NCI-H82 (cell line): ENCODE measurements at regions not wholly inside any gene's neighbourhood (a gene's known extent, or its start where the extent isn't known, plus 50 kb on each side); places are given as distances from the start of the nearest gene placed in this dataset.

Experiments
- DNase-seq: peaks from one replicate; lab custom pipeline; 2025; lab: John Stamatoyannopoulos, UW

GRCh38 chr20:24718277-24718676, 230.8 kb upstream of the CST7 start:
- no peak for DNase-seq

- peak; percentile 17 for DNase-seq
These were observed 230.4 kb upstream of the CST7 start for GRCh38 chr20:24718696-24719095.

- DNase-seq, result peak; percentile 15
These were observed 228.1 kb upstream of the CST7 start for GRCh38 chr20:24720957-24721356.

GRCh38 chr20:24721891-24722568, 227.0 kb upstream of the CST7 start:
- peak; percentile 87 for DNase-seq

GRCh38 chr20:24722586-24722985, 226.5 kb upstream of the CST7 start:
- peak; percentile 61 for DNase-seq

GRCh38 chr20:24723186-24723585, 225.9 kb upstream of the CST7 start:
- no peak for DNase-seq

GRCh38 chr20:24723647-24724352, 225.3 kb upstream of the CST7 start:
- no peak for DNase-seq

GRCh38 chr20:24724982-24725533, 224.0 kb upstream of the CST7 start:
- no peak for DNase-seq

GRCh38 chr20:24727795-24728194, 221.3 kb upstream of the CST7 start:
- DNase-seq, result no peak

- DNase-seq, result no peak
These were observed 219.0 kb upstream of the CST7 start for GRCh38 chr20:24729896-24730605.

GRCh38 chr20:24730750-24731149, 218.3 kb upstream of the CST7 start:
- DNase-seq, result no peak

- DNase-seq, result no peak
These were observed 217.8 kb upstream of the CST7 start for GRCh38 chr20:24731312-24731711.

GRCh38 chr20:24732076-24732475, 217.0 kb upstream of the CST7 start:
- no peak for DNase-seq

- no peak for DNase-seq
These were observed 216.5 kb upstream of the CST7 start for GRCh38 chr20:24732599-24732998.

GRCh38 chr20:24733416-24733815, 215.7 kb upstream of the CST7 start:
- DNase-seq, result no peak

- no peak for DNase-seq
These were observed 214.9 kb upstream of the CST7 start for GRCh38 chr20:24734139-24734538.

- DNase-seq, result peak; percentile 99
These were observed 213.8 kb upstream of the CST7 start for GRCh38 chr20:24735263-24735662.

GRCh38 chr20:24736131-24736843, 212.8 kb upstream of the CST7 start:
- peak; percentile 16 for DNase-seq

- DNase-seq, result no peak
These were observed 212.2 kb upstream of the CST7 start for GRCh38 chr20:24736844-24737211.

GRCh38 chr20:24737212-24737850, 211.7 kb upstream of the CST7 start:
- DNase-seq, result no peak

GRCh38 chr20:24738058-24738775, 210.9 kb upstream of the CST7 start:
- no peak for DNase-seq
